ENCODE measurements at regions not wholly inside any gene's neighbourhood (a gene's known extent, or its start where the extent isn't known, plus 50 kb on each side); places are given as distances from the start of the nearest gene placed in this dataset.
"Not testable (repeated sequence)": the region's sequence is repeated elsewhere in the genome, so short reads cannot be mapped to it uniquely, and the experiment has no call there.

- TF ChIP-seq, protein P1, sequence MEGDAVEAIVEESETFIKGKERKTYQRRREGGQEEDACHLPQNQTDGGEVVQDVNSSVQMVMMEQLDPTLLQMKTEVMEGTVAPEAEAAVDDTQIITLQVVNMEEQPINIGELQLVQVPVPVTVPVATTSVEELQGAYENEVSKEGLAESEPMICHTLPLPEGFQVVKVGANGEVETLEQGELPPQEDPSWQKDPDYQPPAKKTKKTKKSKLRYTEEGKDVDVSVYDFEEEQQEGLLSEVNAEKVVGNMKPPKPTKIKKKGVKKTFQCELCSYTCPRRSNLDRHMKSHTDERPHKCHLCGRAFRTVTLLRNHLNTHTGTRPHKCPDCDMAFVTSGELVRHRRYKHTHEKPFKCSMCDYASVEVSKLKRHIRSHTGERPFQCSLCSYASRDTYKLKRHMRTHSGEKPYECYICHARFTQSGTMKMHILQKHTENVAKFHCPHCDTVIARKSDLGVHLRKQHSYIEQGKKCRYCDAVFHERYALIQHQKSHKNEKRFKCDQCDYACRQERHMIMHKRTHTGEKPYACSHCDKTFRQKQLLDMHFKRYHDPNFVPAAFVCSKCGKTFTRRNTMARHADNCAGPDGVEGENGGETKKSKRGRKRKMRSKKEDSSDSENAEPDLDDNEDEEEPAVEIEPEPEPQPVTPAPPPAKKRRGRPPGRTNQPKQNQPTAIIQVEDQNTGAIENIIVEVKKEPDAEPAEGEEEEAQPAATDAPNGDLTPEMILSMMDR (IDR thresholded peaks at IDR 0.05; ENCODE audit: low read depth, low read length, missing control alignments): no peak
- no peak for DNase-seq (ENCODE audit: extremely low read depth, low read depth)
- no peak overlapping the region for H3K4me3 ChIP-seq (replicated peaks; ENCODE audit: low read depth, low read length)
These were observed 233.2 kb downstream of the SPATA31A1 start for GRCh38 chr9:39588500-39589137.

DNA sequence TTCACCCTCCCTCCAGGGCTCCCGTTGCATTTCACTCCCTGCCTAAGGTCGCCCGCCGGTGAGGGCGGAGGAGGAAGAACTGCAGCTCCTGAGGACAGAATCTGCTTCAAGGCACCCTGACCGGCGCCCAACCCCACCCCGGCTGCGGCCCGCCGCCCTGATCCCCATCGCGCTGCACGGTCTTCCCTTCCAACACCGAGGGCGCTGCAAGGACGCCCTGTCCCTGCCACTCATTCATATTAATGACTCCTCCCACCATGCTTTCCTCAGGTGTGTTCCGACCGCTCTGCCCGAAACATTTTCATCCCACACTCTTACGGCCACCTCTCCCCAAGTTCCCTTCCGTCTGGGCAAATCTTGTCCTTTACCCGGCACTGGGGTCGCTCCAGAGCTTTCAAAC is 248.6 kb downstream of the SPATA31A1 start:
- not testable (repeated sequence) for DNase-seq (ENCODE audit: extremely low read depth, low read depth); H3K4me3 ChIP-seq (replicated peaks; ENCODE audit: low read depth, low read length)

- not testable (repeated sequence) for H3K4me3 ChIP-seq (replicated peaks; ENCODE audit: low read depth, low read length); DNase-seq (ENCODE audit: extremely low read depth, low read depth)
These were observed 256.2 kb downstream of the SPATA31A1 start for GRCh38 chr9:39611449-39612231.

- not testable (repeated sequence) for H3K4me3 ChIP-seq (replicated peaks; ENCODE audit: low read depth, low read length); DNase-seq (ENCODE audit: extremely low read depth, low read depth)
These were observed 261.0 kb downstream of the SPATA31A1 start for GRCh38 chr9:39616480-39616879.

DNA sequence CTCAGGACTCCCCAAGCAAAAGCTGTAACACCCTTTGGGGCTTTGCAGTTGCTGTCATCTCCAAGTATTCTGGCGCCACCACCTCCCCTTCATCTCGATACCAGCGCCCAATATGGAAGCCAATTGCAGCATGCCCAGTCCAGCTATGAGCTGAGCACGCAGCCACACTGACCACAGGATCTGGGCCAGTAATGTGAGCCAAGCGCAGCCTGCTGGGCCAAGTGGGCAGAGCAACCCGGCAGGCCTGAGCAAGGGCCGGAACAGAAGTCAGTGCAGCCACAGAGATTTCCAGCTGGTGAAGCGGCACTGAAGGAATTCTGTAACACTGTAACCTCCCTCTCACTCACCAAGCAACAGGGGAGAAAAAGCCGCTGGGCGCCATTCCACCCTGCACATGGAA is 268.6 kb downstream of the SPATA31A1 start:
- H3K4me3 ChIP-seq (replicated peaks; ENCODE audit: low read depth, low read length); DNase-seq (ENCODE audit: extremely low read depth, low read depth): not testable (repeated sequence)

DNA sequence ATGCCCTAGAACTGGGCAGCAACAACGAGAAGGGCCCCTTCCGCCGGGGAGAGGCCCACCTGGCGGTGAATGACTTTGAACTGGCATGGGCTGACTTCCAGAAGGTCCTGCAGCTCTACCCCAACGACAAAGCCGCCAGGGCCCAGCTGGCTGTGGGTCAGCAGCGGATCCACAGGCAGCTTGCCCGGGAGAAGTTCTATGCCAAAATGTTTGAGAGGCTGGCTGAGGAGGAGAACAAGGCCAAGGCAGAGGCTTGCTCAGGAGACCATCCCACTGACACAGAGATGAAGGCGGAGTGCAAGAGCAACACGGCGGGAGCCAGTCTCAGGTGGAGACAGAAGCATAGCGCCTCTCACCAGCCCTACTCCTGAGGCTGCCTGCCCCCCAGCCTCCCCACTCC is 276.6 kb downstream of the SPATA31A1 start:
- H3K4me3 ChIP-seq (replicated peaks; ENCODE audit: low read depth, low read length); DNase-seq (ENCODE audit: extremely low read depth, low read depth): not testable (repeated sequence)

DNA sequence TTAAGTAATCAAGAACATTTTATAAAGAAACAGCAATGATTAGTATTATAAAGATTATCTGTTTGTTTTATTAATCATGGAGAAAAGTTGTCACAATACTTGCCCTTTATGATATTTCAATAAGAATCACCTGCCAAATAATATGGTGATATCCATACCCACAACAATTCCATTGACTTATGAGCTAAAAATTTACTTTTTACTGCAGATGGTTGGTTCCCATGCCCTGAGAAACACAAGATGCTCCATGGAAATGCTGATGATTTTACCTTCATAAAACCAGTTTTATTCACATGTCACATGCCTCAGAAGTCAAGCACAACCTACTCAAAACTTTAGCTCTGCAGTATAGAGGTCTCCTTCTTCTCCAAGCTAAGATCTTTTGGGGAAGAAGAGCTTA is 293.6 kb downstream of the SPATA31A1 start:
- not testable (repeated sequence) for H3K4me3 ChIP-seq (replicated peaks; ENCODE audit: low read depth, low read length); DNase-seq (ENCODE audit: extremely low read depth, low read depth)

DNA sequence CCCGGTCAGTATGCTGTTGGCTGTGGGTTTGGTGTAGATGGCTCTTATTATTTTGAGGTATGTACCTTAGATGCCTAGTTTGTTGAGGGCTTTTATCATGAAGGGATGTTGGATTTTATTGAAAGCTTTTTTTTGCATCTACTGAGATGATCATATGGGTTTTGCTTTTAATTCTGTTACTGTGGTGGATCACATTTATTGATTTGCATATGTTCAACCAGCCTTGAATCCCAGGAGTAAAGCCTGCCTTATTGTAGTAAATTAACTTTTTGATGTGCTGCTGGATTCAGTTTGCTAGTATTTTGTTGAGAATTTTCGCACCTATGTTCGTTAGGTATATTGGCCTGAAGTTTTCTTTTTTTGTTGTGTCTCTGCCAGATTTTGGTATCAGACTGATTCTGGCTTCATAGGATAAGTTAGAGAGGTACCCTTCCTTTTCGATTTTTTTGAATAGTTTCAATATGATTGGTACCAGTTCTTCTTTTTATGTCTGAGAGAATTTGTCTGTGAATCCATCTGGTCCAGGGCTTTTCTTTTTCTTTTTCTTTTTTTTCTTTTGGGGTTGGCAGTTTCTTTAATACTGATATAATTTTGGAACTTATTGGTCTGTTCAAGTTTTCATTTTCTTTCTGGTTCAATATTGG is 301.6 kb downstream of the SPATA31A1 start:
- not testable (repeated sequence) for DNase-seq (ENCODE audit: extremely low read depth, low read depth); H3K4me3 ChIP-seq (replicated peaks; ENCODE audit: low read depth, low read length)

- H3K4me3 ChIP-seq (replicated peaks; ENCODE audit: low read depth, low read length); DNase-seq (ENCODE audit: extremely low read depth, low read depth): not testable (repeated sequence)
These were observed 307.6 kb downstream of the SPATA31A1 start for GRCh38 chr9:39663020-39663419.

DNA sequence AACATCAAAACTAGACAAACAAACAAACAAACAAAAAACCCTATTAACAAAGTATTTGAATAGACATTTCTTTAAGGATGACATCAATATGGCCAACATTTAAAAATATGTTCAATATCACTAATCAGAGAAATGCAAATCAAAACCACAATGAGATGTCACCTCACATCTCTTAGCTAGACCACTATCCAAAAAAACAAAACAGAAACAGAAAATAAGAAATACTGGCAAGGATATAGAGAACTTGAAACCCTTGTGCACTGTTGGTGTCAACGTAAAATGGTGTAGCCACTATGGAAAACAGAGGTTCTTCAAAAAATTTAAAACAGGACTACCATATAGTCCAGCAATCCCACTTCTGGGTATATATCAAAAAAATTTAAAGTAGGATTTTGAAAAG is 308.2 kb downstream of the SPATA31A1 start:
- H3K4me3 ChIP-seq (replicated peaks; ENCODE audit: low read depth, low read length); DNase-seq (ENCODE audit: extremely low read depth, low read depth): not testable (repeated sequence)

DNA sequence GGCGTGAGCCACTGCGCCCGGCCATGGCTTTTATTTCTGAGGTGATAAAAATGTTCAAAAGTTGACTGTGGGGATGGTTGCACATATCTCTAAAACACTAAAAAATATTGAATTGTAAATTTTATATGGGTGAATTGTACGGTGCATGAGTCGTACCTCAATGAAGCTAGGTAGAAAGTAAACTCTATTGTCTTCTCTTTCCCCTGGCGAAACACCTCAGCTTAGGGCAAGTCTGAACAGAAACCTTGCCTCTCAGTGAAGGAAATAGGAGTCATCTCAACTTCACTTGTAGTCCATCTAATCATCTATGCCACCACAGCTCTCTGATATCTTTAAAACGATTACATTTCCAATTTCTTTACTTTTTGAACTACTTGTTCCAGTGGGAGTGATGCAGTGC is 309.6 kb downstream of the SPATA31A1 start:
- DNase-seq (ENCODE audit: extremely low read depth, low read depth); H3K4me3 ChIP-seq (replicated peaks; ENCODE audit: low read depth, low read length): not testable (repeated sequence)

GRCh38 chr9:39674437-39675210 is 319.2 kb downstream of the SPATA31A1 start:
- not testable (repeated sequence) for H3K4me3 ChIP-seq (replicated peaks; ENCODE audit: low read depth, low read length); DNase-seq (ENCODE audit: extremely low read depth, low read depth)

GRCh38 chr9:39675211-39675553 is 319.7 kb downstream of the SPATA31A1 start:
- H3K4me3 ChIP-seq (replicated peaks; ENCODE audit: low read depth, low read length); DNase-seq (ENCODE audit: extremely low read depth, low read depth): not testable (repeated sequence)

GRCh38 chr9:39678534-39679263 is 323.2 kb downstream of the SPATA31A1 start:
- not testable (repeated sequence) for H3K4me3 ChIP-seq (replicated peaks; ENCODE audit: low read depth, low read length); DNase-seq (ENCODE audit: extremely low read depth, low read depth)

DNA sequence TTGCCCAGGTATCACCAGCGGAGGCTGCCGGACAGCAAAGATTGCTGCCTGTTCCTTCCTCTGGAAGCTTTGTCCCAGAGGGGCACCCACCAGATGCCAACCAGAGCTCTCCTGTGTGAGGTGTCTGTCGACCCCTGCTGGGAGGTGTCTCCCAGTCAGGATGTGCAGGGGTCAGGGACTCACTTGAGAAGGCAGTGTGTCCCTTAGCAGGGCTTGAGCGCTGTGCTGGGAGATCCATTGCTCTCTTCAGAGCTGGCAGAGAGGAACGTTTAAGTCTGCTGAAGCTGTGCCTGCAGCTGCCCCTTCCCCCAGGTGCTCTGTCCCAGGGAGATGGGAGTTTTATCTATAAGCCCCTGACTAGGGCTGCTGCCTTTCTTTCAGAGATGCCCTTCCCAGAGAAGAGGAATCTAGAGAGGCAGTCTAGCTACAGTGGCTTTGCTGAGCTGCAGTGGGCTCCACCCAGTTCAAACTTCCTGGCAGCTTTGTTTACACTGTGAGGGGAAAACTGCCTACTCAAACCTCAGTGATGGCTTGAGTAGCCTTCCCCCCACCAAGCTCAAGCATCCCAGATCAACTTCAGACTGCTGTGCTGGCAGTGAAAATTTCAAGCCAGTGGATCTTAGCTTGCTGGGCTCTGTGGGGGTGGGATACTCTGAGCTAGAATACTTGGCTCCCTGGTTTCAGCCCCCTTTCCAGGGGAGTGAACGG is 325.4 kb downstream of the SPATA31A1 start:
- DNase-seq (ENCODE audit: extremely low read depth, low read depth); H3K4me3 ChIP-seq (replicated peaks; ENCODE audit: low read depth, low read length): not testable (repeated sequence)

GRCh38 chr9:39728862-39729261 is 373.4 kb downstream of the SPATA31A1 start:
- DNase-seq (ENCODE audit: extremely low read depth, low read depth); H3K4me3 ChIP-seq (replicated peaks; ENCODE audit: low read depth, low read length): not testable (repeated sequence)
